BJ (cell line): ENCODE measurements at regions not wholly inside any gene's neighbourhood (a gene's known extent, or its start where the extent isn't known, plus 50 kb on each side); places are given as distances from the start of the nearest gene placed in this dataset.

Experiments used
- CTCF ChIA-PET: fragments of 350-600 bp; formaldehyde crosslinking; extraction: SDS; loops from one replicate; lab custom pipeline; 2021; ENCODE audit warnings: antibody characterized with exemption, inconsistent platforms; lab: Yijun Ruan, JAX
- POLR2A ChIA-PET: fragments of 300-600 bp; sonication (Branson Sonifier 250); formaldehyde crosslinking; extraction: SDS; loops from one replicate; lab custom pipeline; 2021; ENCODE audit warnings: antibody characterized with exemption; lab: Charles Lee
- DNase-seq: peaks from one replicate; pipeline ENCODE4 v3.0.0-alpha.2; 2011; ENCODE audit warnings: low read depth
- H3K27me3 ChIP-seq: 2 replicates; pipeline ENCODE4 v1.6.0; 2011; ENCODE audit warnings: low read length; ENCODE audit not compliant: control insufficient read depth, insufficient read depth
- H3K36me3 ChIP-seq: 2 replicates; pipeline ENCODE4 v1.5.1; 2011; ENCODE audit warnings: low read length; ENCODE audit not compliant: control insufficient read depth, insufficient read depth
- H3K4me3 ChIP-seq: 2 replicates; pipeline ENCODE4 v1.5.1; 2011; ENCODE audit warnings: low read depth, mild to moderate bottlenecking, control low read depth, low read length
- TF ChIP-seq, protein P1 (sequence below): IDR thresholded peaks from 2 replicates; pipeline ENCODE4 v1.5.1; 2011; ENCODE audit warnings: low read depth, mild to moderate bottlenecking, control low read depth, inconsistent platforms, low read length, moderate library complexity; ENCODE audit not compliant: insufficient read depth

DNA sequence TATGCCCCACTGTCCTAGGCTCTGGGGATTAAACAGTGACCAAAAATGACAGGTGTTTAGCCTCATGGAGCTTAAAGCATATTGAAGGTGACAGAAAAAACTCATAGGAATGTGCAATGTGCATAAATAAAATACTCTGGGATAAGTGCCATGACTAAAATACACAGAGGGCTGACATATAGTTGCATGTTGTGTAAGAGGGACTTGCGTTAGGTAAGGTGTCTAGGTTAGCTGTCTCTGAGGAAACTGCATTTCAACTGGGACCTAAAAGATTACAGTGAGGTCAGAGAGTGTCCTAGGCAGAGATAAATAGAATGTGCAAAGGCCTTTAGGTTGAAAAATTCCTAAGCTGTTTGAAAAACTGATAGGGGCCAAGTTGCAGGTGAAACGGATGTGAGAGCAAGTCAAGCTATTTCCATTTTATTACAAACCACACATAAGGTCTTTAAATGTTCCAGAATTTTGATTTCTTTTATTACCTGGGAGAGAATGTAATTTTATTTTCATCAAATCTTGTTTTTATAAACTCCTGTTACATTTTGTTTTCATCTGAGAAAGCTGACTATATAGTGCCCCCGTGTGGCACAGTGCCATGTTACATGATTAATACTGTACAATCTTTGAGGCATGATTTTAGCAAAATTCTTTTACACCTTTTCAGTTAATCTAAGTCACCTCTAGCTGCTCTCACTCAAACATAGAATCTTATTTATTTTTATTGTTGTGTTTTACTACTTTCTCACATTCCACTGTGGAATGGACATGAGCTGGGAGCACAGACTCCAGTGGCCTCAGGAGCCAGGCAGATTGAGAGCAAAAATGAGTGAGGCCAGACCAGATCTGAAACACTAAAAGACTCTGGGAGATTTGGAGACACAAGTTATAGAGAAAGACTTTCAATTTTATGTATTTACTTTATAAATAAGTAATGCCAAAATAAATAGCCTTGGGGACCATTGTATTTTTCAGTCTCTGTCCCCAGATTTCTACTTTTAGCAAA, 259.6 kb upstream of the ZNF717 start:
- CTCF ChIA-PET, result interaction anchor here (1.2 kb wide), 1 partner anchor 10 kb away, joined by 4 read pairs; no protein-coding TSS in a partner anchor
- TF ChIP-seq, protein P1, sequence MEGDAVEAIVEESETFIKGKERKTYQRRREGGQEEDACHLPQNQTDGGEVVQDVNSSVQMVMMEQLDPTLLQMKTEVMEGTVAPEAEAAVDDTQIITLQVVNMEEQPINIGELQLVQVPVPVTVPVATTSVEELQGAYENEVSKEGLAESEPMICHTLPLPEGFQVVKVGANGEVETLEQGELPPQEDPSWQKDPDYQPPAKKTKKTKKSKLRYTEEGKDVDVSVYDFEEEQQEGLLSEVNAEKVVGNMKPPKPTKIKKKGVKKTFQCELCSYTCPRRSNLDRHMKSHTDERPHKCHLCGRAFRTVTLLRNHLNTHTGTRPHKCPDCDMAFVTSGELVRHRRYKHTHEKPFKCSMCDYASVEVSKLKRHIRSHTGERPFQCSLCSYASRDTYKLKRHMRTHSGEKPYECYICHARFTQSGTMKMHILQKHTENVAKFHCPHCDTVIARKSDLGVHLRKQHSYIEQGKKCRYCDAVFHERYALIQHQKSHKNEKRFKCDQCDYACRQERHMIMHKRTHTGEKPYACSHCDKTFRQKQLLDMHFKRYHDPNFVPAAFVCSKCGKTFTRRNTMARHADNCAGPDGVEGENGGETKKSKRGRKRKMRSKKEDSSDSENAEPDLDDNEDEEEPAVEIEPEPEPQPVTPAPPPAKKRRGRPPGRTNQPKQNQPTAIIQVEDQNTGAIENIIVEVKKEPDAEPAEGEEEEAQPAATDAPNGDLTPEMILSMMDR, result peak; percentile 30; the same call in 1 of the 2 replicates
- no peak for DNase-seq
- Histone ChIP-seq H3K27me3 (no peaks in the 10 kb centered on the region), H3K36me3 (no peaks in the 10 kb centered on the region), H3K4me3 (no peak overlapping the region)
- POLR2A ChIA-PET, result no interaction called here

DNA sequence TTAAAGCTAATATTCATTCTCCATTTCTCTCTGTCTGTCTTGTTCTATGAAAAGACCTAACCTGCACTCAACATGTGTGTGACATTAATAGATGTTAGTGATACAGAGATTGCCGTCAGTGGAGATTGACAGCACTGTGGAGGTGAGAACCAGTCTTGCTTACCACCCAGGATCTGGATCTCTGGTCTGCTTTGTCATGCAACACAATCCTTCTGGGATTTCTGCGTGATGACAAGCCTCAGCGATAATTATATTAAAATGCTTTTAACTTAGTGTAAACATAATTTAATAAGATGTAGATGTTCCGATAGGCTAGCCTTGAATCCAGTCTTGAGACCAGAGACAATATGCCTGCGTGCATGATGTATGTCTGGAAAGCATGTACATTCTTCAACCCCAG, 262.0 kb upstream of the ZNF717 start:
- ChIA-PET POLR2A (no interaction called here), CTCF (no interaction called here)
- DNase-seq, result no peak
- TF ChIP-seq, protein P1, result no peak
- no peaks in the 10 kb centered on the region for H3K27me3 ChIP-seq
- H3K4me3 ChIP-seq, result no peak overlapping the region
- H3K36me3 ChIP-seq, result no peaks in the 10 kb centered on the region

DNA sequence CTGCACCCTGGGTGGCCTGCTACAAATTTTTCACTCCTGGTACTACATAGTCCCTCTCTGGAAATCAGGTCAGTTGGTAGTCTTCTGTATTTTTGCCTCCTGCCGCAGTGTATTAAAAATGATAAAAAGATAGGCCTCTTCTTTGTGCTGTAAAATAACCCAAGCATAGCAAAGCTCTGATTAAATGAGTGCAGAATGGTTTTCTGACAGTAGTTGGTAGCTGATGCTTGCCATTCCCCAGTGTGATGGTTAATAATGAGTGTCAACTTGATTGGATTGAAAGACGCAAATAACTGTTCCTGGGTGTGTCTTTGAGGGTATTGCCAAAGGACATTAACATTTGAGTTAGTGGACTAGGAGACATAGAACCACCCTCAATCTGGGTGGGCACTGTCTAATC, 264.4 kb upstream of the ZNF717 start:
- ChIA-PET CTCF (no interaction called here), POLR2A (no interaction called here)
- no peak for DNase-seq
- Histone ChIP-seq H3K36me3 (no peaks in the 10 kb centered on the region), H3K27me3 (no peaks in the 10 kb centered on the region), H3K4me3 (no peak overlapping the region)
- TF ChIP-seq, protein P1, result no peak

DNA sequence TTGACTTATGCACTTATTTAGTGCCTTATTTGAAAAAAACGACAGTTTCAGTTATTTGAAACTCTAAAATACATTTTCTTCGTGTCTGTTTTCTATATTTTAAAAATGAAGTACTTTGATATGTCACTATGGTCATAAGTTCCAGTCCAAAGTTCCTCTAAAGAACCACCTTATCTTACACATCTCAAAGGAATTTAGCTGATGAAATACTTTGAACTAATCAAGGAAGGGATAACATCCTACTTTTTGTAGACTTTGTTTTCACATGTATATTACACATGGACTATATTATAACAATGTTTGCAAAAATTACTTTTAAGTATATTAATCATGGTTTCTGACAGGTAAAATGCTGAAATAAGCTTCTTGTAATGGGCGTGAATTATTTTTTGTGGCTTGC, 265.8 kb upstream of the ZNF717 start:
- TF ChIP-seq, protein P1, result no peak
- Histone ChIP-seq H3K4me3 (no peak overlapping the region), H3K27me3 (no peaks in the 10 kb centered on the region), H3K36me3 (no peaks in the 10 kb centered on the region)
- CTCF ChIA-PET, result no interaction called here
- POLR2A ChIA-PET, result no interaction called here
- no peak for DNase-seq

DNA sequence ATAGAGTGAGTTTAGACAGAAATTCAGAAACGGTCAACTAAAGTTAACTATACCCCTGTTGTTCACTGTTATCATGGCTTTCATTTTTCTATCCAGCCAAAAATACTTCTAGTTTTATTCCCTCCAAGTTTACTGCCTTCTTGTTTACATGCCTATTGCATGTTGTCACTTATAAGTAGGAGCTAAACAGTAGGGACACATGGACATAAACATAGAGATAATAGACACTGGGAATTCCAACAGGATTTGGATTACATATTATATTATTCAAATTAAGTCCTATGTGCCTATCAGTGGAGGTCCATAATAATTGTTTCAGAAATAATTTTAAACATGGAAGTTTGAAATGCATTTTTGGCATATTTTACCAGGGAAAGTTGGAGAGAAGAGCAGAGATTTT, 269.1 kb upstream of the ZNF717 start:
- no peaks in the 10 kb centered on the region for H3K36me3 ChIP-seq
- no peaks in the 10 kb centered on the region for H3K27me3 ChIP-seq
- no peak overlapping the region for H3K4me3 ChIP-seq
- TF ChIP-seq, protein P1, result no peak
- ChIA-PET POLR2A (no interaction called here), CTCF (interaction anchor here (1.9 kb wide), 1 partner anchor 10 kb away, joined by 4 read pairs; no protein-coding TSS in a partner anchor)
- DNase-seq, result no peak
